HEK293T (cell line): ENCODE measurements at regions not wholly inside any gene's neighbourhood (a gene's known extent, or its start where the extent isn't known, plus 50 kb on each side); places are given as distances from the start of the nearest gene placed in this dataset.

ENCODE experiments used
- BHLHE40 ChIP-seq: fragments of 450-650 bp; IDR thresholded peaks from 2 replicates; pipeline ENCODE4 v1.6.1; 2016; ENCODE audit warnings: mild to moderate bottlenecking, moderate library complexity, borderline replicate concordance
- ELF4 ChIP-seq: fragments of 450-650 bp; IDR thresholded peaks from 2 replicates; pipeline ENCODE4 v1.6.1; 2017; ENCODE audit warnings: antibody characterized with exemption
- L3MBTL2 ChIP-seq: fragments of 450-650 bp; conservative IDR thresholded peaks from 2 replicates; pipeline ENCODE4 v1.6.1; 2016; ENCODE audit warnings: mild to moderate bottlenecking
- LEF1 ChIP-seq: fragments of 450-650 bp; IDR thresholded peaks from 2 replicates; pipeline ENCODE4 v1.6.1; 2017; ENCODE audit warnings: mild to moderate bottlenecking, borderline replicate concordance
- SUZ12 ChIP-seq: fragments of 450-650 bp; IDR thresholded peaks from 2 replicates; pipeline ENCODE4 v1.6.1; 2016; ENCODE audit warnings: mild to moderate bottlenecking

- TF ChIP-seq SUZ12 (no peak), BHLHE40 (no peak), ELF4 (no peak), L3MBTL2 (no peak), LEF1 (no peak)
These were observed 249.8 kb downstream of the TXNL1 start for GRCh38 chr18:56388571-56388970.
